Activated CD4-positive, alpha-beta T cell treated with anti-CD3 and anti-CD28 coated beads, Interleukin-10, Interleukin-2, amounts not matched to agents 100 ng/mL and 50 ng/mL, durations not matched to agents 16 hours and 8 hours (primary cell): ENCODE measurements at regions not wholly inside any gene's neighbourhood (a gene's known extent, or its start where the extent isn't known, plus 50 kb on each side); places are given as distances from the start of the nearest gene placed in this dataset.

Experiments used
- DNase-seq: peaks from one replicate; pipeline ENCODE4 v3.0.0-alpha.2; 2020

GRCh38 chr6:137692806-137693205 is 174.3 kb upstream of the TNFAIP3 start:
- no peak for DNase-seq

GRCh38 chr6:137693711-137694110 is 173.3 kb upstream of the TNFAIP3 start:
- no peak for DNase-seq

GRCh38 chr6:137696765-137697164 is 170.3 kb upstream of the TNFAIP3 start:
- DNase-seq, result no peak

GRCh38 chr6:137697267-137697938 is 169.7 kb upstream of the TNFAIP3 start:
- peak; percentile 38 for DNase-seq

GRCh38 chr6:137698636-137699030 is 168.4 kb upstream of the TNFAIP3 start:
- peak; percentile 35 for DNase-seq

- peak; percentile 64 for DNase-seq
Observed at GRCh38 chr6:137699031-137699683, 167.9 kb upstream of the TNFAIP3 start.

- no peak for DNase-seq
Observed at GRCh38 chr6:137700161-137700560, 166.9 kb upstream of the TNFAIP3 start.

- DNase-seq, result no peak
Observed at GRCh38 chr6:137700751-137701477, 166.1 kb upstream of the TNFAIP3 start.

- DNase-seq, result no peak
Observed at GRCh38 chr6:137701942-137702341, 165.1 kb upstream of the TNFAIP3 start.

- no peak for DNase-seq
Observed at GRCh38 chr6:137702791-137703424, 164.2 kb upstream of the TNFAIP3 start.

- no peak for DNase-seq
Observed at GRCh38 chr6:137704802-137705159, 162.3 kb upstream of the TNFAIP3 start.

- peak; percentile 77 for DNase-seq
Observed at GRCh38 chr6:137705160-137706082, 161.6 kb upstream of the TNFAIP3 start.

- no peak for DNase-seq
Observed at GRCh38 chr6:137706083-137706750, 160.8 kb upstream of the TNFAIP3 start.

- no peak for DNase-seq
Observed at GRCh38 chr6:137707038-137707589, 159.9 kb upstream of the TNFAIP3 start.

- peak; percentile 95 for DNase-seq
Observed at GRCh38 chr6:137707590-137708360, 159.3 kb upstream of the TNFAIP3 start.

GRCh38 chr6:137708481-137708880 is 158.6 kb upstream of the TNFAIP3 start:
- no peak for DNase-seq

- peak; percentile 69 for DNase-seq
Observed at GRCh38 chr6:137709424-137710236, 157.4 kb upstream of the TNFAIP3 start.

- DNase-seq, result no peak
Observed at GRCh38 chr6:137711972-137712371, 155.1 kb upstream of the TNFAIP3 start.

- no peak for DNase-seq
Observed at GRCh38 chr6:137712587-137712986, 154.5 kb upstream of the TNFAIP3 start.

- peak; percentile 74 for DNase-seq
Observed at GRCh38 chr6:137715589-137716045, 151.4 kb upstream of the TNFAIP3 start.
